GM23338 (cell line): ENCODE measurements at regions not wholly inside any gene's neighbourhood (a gene's known extent, or its start where the extent isn't known, plus 50 kb on each side); places are given as distances from the start of the nearest gene placed in this dataset.
A peak's percentile ranks its signal among the peaks of the same experiment; 100 is the strongest.

Source experiments
- ATAC-seq: fragments of 200-7000 bp; cut with Tn5 transposase; 3 replicates; pipeline ENCODE4 v1.9.1; 2020
- DNase-seq: peaks from one replicate; pipeline ENCODE4 v3.0.0-alpha.2; 2015; ENCODE audit warnings: low spot score
- H2AFZ ChIP-seq: fragments of 200-600 bp; sonication (generic); 2 replicates; pipeline ENCODE4 v1.8.0; 2016; ENCODE audit warnings: antibody characterized with exemption, mild to moderate bottlenecking, moderate library complexity
- H3F3A ChIP-seq: fragments of 200-600 bp; sonication (generic); replicated peaks from 2 replicates; pipeline ENCODE4 v1.8.0; 2017; ENCODE audit warnings: antibody characterized with exemption, mixed run types, low read depth
- H3K27ac ChIP-seq: fragments of 200-600 bp; sonication (generic); 2 replicates; pipeline ENCODE4 v1.6.1; 2016; ENCODE audit warnings: low read depth
- H3K27me3 ChIP-seq: fragments of 200-600 bp; sonication (generic); 2 replicates; pipeline ENCODE4 v1.8.0; 2016; ENCODE audit warnings: mild to moderate bottlenecking, mixed run types, moderate library complexity; ENCODE audit not compliant: insufficient read depth
- H3K36me3 ChIP-seq: fragments of 200-600 bp; sonication (generic); 2 replicates; pipeline ENCODE4 v1.8.0; 2016; ENCODE audit warnings: mild to moderate bottlenecking; ENCODE audit not compliant: insufficient read depth
- H3K4me1 ChIP-seq: fragments of 200-600 bp; sonication (generic); 2 replicates; pipeline ENCODE4 v1.8.0; 2016; ENCODE audit warnings: mild to moderate bottlenecking, moderate library complexity; ENCODE audit not compliant: insufficient read depth
- H3K4me2 ChIP-seq: fragments of 200-600 bp; sonication (generic); 2 replicates; pipeline ENCODE4 v1.7.1; 2017; ENCODE audit warnings: mixed run types
- H3K4me3 ChIP-seq: fragments of 200-600 bp; sonication (generic); 2 replicates; pipeline ENCODE4 v1.6.1; 2016; ENCODE audit warnings: mixed run types
- H3K79me2 ChIP-seq: fragments of 200-600 bp; sonication (generic); replicated peaks from 2 replicates; pipeline ENCODE4 v1.8.0; 2017; ENCODE audit warnings: mild to moderate bottlenecking; ENCODE audit not compliant: insufficient read depth
- H3K9me2 ChIP-seq: fragments of 200-600 bp; sonication (generic); 2 replicates; pipeline ENCODE4 v1.8.0; 2017; ENCODE audit not compliant: insufficient read depth
- H4K20me1 ChIP-seq: fragments of 200-600 bp; sonication (generic); replicated peaks from 2 replicates; pipeline ENCODE4 v1.8.0; 2017; ENCODE audit warnings: mild to moderate bottlenecking; ENCODE audit not compliant: insufficient read depth
- H3K27ac Mint-ChIP-seq: 2 replicates; pipeline ENCODE4 v1.8.0; 2020; ENCODE audit warnings: inconsistent platforms, mild to moderate bottlenecking, moderate library complexity, mixed read lengths
- H3K27me3 Mint-ChIP-seq: 3 replicates; pipeline ENCODE4 v1.8.0; 2022; ENCODE audit warnings: low read depth, mild to moderate bottlenecking, moderate library complexity, mixed read lengths, inconsistent platforms; ENCODE audit not compliant: insufficient read depth, poor library complexity
- H3K36me3 Mint-ChIP-seq: 3 replicates; pipeline ENCODE4 v1.8.0; 2021; ENCODE audit warnings: low read depth, mild to moderate bottlenecking, inconsistent platforms, moderate library complexity, mixed read lengths
- H3K4me1 Mint-ChIP-seq: 3 replicates; pipeline ENCODE4 v1.8.0; 2020; ENCODE audit warnings: mild to moderate bottlenecking, inconsistent platforms, mixed read lengths
- H3K4me3 Mint-ChIP-seq: 3 replicates; pipeline ENCODE4 v1.8.0; 2021; ENCODE audit warnings: moderate library complexity, mild to moderate bottlenecking, inconsistent platforms, mixed read lengths
- H3K9me3 Mint-ChIP-seq: 3 replicates; pipeline ENCODE4 v1.8.0; 2020; ENCODE audit warnings: moderate library complexity, mild to moderate bottlenecking, inconsistent platforms, mixed read lengths
- CREB1 ChIP-seq: fragments of 250-450 bp; sonication (Bioruptor Pico); IDR thresholded peaks from 2 replicates; pipeline ENCODE4 v1.5.0; 2020; ENCODE audit warnings: low read depth, mild to moderate bottlenecking, moderate library complexity
- CTCF ChIP-seq, 2 experiments: fragments of 200-600 bp in 1 of 2; sonication (generic) in 1 of 2; conservative IDR thresholded peaks; 2 replicates each; pipeline versions ENCODE4 v1.5.1 to v1.6.1; 2016 to 2017; ENCODE audit warnings: antibody characterized with exemption in 2 of 2, low read depth in 2 of 2, mild to moderate bottlenecking in 2 of 2, moderate library complexity in 1 of 2
- ETS1 ChIP-seq: IDR thresholded peaks from 2 replicates; pipeline ENCODE4 v1.6.1; 2016; ENCODE audit warnings: antibody characterized with exemption
- EZH2 ChIP-seq: fragments of 200-600 bp; sonication (generic); IDR thresholded peaks from one replicate; pipeline ENCODE4 v1.8.0; 2017; ENCODE audit warnings: antibody characterized with exemption, mild to moderate bottlenecking, low read depth; ENCODE audit not compliant: unreplicated experiment
- EZH2phosphoT487 ChIP-seq: fragments of 200-600 bp; sonication (generic); IDR thresholded peaks from one replicate; pipeline ENCODE4 v1.8.1; 2018; ENCODE audit warnings: antibody characterized with exemption; ENCODE audit not compliant: unreplicated experiment
- JUNB ChIP-seq: IDR thresholded peaks from one replicate; pipeline ENCODE4 v1.6.1; 2016; ENCODE audit warnings: antibody characterized with exemption; ENCODE audit not compliant: unreplicated experiment
- NANOG ChIP-seq: IDR thresholded peaks from 2 replicates; pipeline ENCODE4 v1.6.1; 2016; ENCODE audit warnings: antibody characterized with exemption, borderline replicate concordance
- POLR2AphosphoS5 ChIP-seq: IDR thresholded peaks from 2 replicates; pipeline ENCODE4 v1.6.1; 2016; ENCODE audit warnings: antibody characterized with exemption, low read depth
- REST ChIP-seq: IDR thresholded peaks from one replicate; pipeline ENCODE4 v1.6.1; 2018; ENCODE audit warnings: antibody characterized with exemption; ENCODE audit not compliant: unreplicated experiment
- STAT1 ChIP-seq: IDR thresholded peaks from one replicate; pipeline ENCODE4 v1.6.1; 2016; ENCODE audit warnings: antibody characterized with exemption; ENCODE audit not compliant: unreplicated experiment
- ZNF114 ChIP-seq: fragments of 250-450 bp; sonication (Bioruptor Pico); IDR thresholded peaks from 2 replicates; pipeline ENCODE4 v1.5.0; 2020; ENCODE audit warnings: mild to moderate bottlenecking, moderate library complexity
- ZNF331 ChIP-seq: fragments of 250-450 bp; sonication (Bioruptor Pico); IDR thresholded peaks from 2 replicates; pipeline ENCODE4 v1.5.0; 2020; ENCODE audit warnings: low read depth, mild to moderate bottlenecking, moderate library complexity
- ZNF462 ChIP-seq: fragments of 250-450 bp; sonication (Bioruptor Pico); IDR thresholded peaks from 2 replicates; pipeline ENCODE4 v1.5.0; 2020; ENCODE audit warnings: mild to moderate bottlenecking, moderate library complexity

GRCh38 chr7:42611961-42612360 is 299.9 kb downstream of the C7orf25 start:
- H3K36me3 Mint-ChIP-seq: no peaks in the 10 kb centered on the region
- Histone ChIP-seq H3K36me3 (no peaks in the 10 kb centered on the region), H3K4me3 (no peak overlapping the region), H2AFZ (peak overlapping the region; percentile 70; the same call in 1 of the 2 replicates), H3K4me2 (no peak overlapping the region), H3K4me1 (no peaks in the 10 kb centered on the region), H3F3A (no peaks in the 10 kb centered on the region), H4K20me1 (no peaks in the 10 kb centered on the region), H3K79me2 (no peaks in the 10 kb centered on the region), H3K27ac (no peak overlapping the region), H3K9me2 (no peaks in the 10 kb centered on the region), H3K27me3 (no peaks in the 10 kb centered on the region)
- no peaks in the 10 kb centered on the region; the same call in 2 of the 3 replicates for H3K9me3 Mint-ChIP-seq
- no peaks in the 10 kb centered on the region for H3K27me3 Mint-ChIP-seq
- TF ChIP-seq CREB1 (CRISPR knock-in tag): no peak
- TF ChIP-seq NANOG: no peak
- TF ChIP-seq ETS1: no peak
- no peak for TF ChIP-seq JUNB
- TF ChIP-seq ZNF331 (CRISPR knock-in tag): no peak
- TF ChIP-seq EZH2: no peak
- TF ChIP-seq ZNF462 (CRISPR knock-in tag): no peak
- TF ChIP-seq POLR2AphosphoS5: no peak
- no peak for TF ChIP-seq CTCF (conservative IDR thresholded peaks at IDR 0.05; ENCODE audit: low read depth in 2 of 2)
- TF ChIP-seq ZNF114 (CRISPR knock-in tag): no peak
- TF ChIP-seq REST: no peak
- TF ChIP-seq EZH2phosphoT487: no peak
- TF ChIP-seq STAT1: no peak
- no peak overlapping the region for H3K4me3 Mint-ChIP-seq
- no peak for DNase-seq
- H3K4me1 Mint-ChIP-seq: peaks cover 3% of the 10 kb centered on the region; the same call in 1 of the 3 replicates
- H3K27ac Mint-ChIP-seq: no peak overlapping the region
- no peak for ATAC-seq
